HG02610 (cell line): ENCODE measurements at regions not wholly inside any gene's neighbourhood (a gene's known extent, or its start where the extent isn't known, plus 50 kb on each side); places are given as distances from the start of the nearest gene placed in this dataset.

Experiments
- ATAC-seq: cut with Tn5 transposase; IDR thresholded peaks from one replicate; pipeline ENCODE4 v1.9.1; 2021; ENCODE audit warnings: mild to moderate bottlenecking, moderate library complexity; ENCODE audit not compliant: unreplicated experiment

DNA sequence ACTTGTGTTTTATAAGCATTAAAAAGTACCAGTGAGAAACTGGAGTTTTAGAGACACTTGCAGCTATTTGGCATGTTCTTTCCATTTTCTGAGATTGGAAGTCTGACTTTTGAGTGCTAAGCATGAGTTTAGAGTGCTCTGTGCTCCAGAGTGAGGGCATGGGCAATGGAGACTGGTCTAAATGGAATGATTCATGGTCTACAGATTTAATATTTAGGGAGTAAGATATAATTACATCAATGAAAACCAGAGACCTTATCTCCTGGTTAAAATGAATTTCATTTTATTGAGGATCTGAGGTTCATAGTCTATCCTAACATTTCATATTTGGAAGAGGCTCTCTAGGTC lies 135.9 kb upstream of the RPS23 start:
- no peak for ATAC-seq

GRCh38 chr5:82413302-82414040 lies 135.3 kb upstream of the RPS23 start:
- no peak for ATAC-seq

DNA sequence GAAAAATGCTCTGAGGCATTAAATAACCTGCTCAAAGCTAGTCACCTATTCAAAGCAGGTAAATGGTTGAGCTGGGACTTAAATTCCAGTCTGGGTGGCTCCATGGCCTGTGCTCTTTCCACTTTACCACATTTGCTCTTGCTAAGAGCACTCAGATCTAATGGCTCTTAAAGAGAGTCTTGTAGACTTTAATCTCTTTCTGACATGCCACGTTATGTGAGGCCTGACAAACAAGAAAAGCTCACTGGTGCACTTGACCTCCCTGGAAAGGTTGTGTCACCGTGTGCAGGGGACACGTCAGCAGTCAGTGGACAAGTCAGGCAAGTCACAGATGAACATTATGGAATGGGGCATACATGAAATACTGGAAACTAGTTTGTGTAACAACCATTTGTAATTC lies 129.9 kb upstream of the RPS23 start:
- ATAC-seq, result no peak

GRCh38 chr5:82406205-82406773 lies 128.1 kb upstream of the RPS23 start:
- ATAC-seq, result no peak

DNA sequence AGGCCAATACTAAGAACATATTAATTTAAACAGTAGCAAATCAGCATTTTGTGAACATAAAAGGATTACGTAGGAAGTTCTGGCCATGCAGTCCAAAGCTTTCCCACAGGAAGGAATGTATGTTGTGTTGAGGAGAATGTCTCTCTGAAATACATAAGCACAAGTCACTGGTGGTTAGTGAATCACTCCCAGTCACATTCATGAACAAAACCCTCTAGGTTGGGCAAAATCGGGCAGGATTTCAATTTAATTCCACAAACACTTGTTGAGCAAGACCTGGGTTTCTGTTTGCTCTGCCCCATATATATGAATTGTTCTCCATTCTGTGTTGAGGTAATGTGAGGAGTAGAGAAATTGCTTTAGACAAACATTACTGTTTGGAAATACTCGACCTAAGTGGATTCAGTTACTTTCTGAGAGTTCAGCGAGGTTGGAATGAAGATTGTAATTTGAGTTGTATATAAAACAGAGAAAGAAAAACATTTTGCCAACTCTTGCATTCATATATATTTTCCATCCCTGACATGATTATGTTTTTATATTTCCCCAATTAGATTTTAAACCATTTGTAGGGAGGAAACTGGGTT lies 127.6 kb upstream of the RPS23 start:
- no peak for ATAC-seq

GRCh38 chr5:82405161-82405560 lies 127.0 kb upstream of the RPS23 start:
- no peak for ATAC-seq

- ATAC-seq, result no peak
Measured at GRCh38 chr5:82404382-82404945, 126.3 kb upstream of the RPS23 start.

- no peak for ATAC-seq
Measured at GRCh38 chr5:82403724-82404123, 125.6 kb upstream of the RPS23 start.

DNA sequence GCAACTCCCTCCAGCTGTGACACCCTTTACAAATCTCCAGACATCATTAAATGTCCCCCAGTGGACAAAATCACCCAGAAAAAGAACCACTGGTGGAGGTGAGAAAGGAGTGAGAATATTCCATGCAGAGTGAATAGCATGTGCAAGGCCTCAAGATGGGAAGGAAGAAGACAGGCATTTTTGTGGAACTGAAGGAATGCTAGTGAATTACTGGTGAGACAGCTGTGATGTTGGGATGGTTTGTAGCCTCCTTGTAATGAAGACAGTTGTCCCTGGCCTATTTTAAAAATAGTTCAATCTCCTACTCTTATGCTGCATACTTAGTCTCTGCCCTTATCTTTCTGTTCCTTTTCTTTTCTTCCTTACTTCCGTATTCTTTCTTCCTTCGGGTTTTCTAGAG lies 124.9 kb upstream of the RPS23 start:
- no peak for ATAC-seq

- no peak for ATAC-seq
Measured at GRCh38 chr5:82399111-82399510, 121.0 kb upstream of the RPS23 start.

GRCh38 chr5:82397741-82398320 lies 119.7 kb upstream of the RPS23 start:
- ATAC-seq, result no peak

DNA sequence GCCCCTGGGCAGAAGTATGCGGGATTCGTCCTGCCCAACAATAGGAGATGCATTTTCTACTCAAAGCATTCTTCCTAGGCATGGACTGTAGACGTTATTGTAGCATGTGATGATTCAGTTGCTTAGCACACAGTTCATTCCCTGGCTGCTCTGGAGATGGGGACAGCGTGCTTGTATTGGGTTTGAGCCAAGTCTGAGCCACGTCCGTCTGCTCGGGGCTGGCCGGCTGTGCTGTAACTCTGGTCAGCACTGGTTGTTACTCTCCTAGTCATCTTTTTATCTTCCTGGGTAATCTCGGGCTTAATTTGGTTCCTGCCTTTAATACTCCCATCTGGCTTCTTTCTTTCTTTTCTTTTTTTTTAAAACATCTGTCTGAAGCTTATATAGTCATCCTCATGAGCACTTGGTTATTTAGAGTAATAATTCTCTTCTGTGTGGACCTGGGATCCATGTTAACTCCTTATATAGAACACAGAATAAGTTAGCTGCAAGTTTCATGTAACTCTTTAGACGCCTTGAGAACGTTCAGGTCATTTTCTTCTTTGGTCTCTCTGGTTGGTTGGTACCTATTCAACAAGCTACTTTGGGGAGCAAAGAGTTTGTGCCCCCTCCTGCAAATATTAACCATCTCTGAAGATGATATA lies 118.8 kb upstream of the RPS23 start:
- no peak for ATAC-seq

- no peak for ATAC-seq
Measured at GRCh38 chr5:82396396-82396795, 118.2 kb upstream of the RPS23 start.

GRCh38 chr5:82393951-82394350 lies 115.8 kb upstream of the RPS23 start:
- ATAC-seq, result no peak

GRCh38 chr5:82390088-82390487 lies 111.9 kb upstream of the RPS23 start:
- no peak for ATAC-seq

DNA sequence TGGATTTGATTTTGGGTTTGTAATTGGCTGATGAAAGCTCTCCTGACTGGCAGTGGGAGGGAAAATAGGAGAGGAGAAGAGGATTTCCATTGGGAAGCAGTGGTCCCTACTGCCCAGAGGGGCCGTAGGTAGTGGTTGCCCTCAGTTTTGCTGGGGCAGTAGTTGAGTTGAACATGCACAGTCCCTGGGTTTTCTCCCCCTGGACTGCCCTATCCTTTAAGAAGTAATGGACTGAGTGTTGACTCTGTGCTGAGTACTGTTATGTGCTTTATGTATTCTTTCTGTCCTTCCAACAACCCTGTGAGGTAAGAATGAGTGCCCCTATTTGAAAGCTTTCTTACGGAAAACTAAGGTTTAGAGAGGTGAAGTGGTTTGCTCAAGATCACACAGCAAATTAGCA lies 111.2 kb upstream of the RPS23 start:
- ATAC-seq, result no peak

DNA sequence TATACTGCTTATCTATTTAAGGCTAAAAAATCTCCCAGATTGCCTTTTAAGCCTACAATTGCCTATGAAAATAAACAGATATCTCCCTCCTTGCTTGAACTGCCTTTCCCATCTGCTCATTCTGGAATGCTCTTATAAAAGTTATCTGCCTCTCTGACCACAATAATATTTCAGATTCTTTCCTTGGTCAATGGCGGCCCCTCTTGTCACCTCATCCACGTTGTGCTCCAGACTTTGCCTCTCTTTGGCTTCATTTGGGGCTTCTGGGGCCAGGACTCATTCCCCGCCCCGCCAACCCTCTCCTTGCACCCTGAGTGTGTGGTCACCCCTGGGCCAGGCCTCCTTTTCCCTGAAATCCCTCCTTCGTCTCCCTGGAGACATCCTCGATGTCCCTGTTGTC lies 110.0 kb upstream of the RPS23 start:
- ATAC-seq, result no peak

- ATAC-seq, result no peak
Measured at GRCh38 chr5:82387819-82388166, 109.6 kb upstream of the RPS23 start.

GRCh38 chr5:82387001-82387818 lies 109.1 kb upstream of the RPS23 start:
- no peak for ATAC-seq

DNA sequence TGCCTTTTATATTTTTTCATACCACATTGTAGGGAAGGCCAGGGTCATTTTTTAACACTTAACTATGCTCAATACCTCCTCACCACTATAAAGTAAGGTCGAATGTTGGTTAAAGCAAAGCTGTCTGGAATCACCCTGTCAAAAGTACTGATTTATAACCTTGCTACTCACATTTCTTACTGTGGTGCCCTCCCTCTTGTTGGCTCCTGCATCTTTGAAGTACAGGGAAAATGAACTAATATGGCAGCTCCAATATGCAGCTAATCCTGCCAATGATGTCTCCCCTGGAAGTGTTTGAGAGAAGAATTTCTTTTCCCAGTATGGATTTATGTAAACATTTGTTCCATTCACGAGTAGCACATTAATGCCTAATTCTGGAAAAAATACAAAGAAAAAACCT lies 108.4 kb upstream of the RPS23 start:
- ATAC-seq, result no peak
